Epithelial cell of esophagus (primary cell): ENCODE measurements at regions not wholly inside any gene's neighbourhood (a gene's known extent, or its start where the extent isn't known, plus 50 kb on each side); places are given as distances from the start of the nearest gene placed in this dataset.

Experiments used
- DNase-seq: peaks from one replicate; pipeline ENCODE4 v3.0.0; 2010; ENCODE audit warnings: low read depth
- H3K4me3 ChIP-seq: 2 replicates; pipeline ENCODE4 v1.5.1; 2011; ENCODE audit warnings: mild to moderate bottlenecking, low read length, control low read depth
- CTCF ChIP-seq: IDR thresholded peaks from 2 replicates; pipeline ENCODE4 v1.5.1; 2011; ENCODE audit warnings: low read depth, mild to moderate bottlenecking, low read length, control low read depth, inconsistent platforms; ENCODE audit not compliant: insufficient read depth; ENCODE audit errors: missing control alignments

GRCh38 chr9:115209601-115210306 lies 91.8 kb upstream of the TNC start:
- TF ChIP-seq CTCF, result no peak
- peak; percentile 97 for DNase-seq
- H3K4me3 ChIP-seq, result no peak overlapping the region

- TF ChIP-seq CTCF, result no peak
- no peak overlapping the region for H3K4me3 ChIP-seq
- DNase-seq, result no peak
Measured at GRCh38 chr9:115210699-115211098, 92.7 kb upstream of the TNC start.

- peak; percentile 37 for DNase-seq
- no peak overlapping the region for H3K4me3 ChIP-seq
- TF ChIP-seq CTCF, result no peak
Measured at GRCh38 chr9:115211413-115212124, 93.6 kb upstream of the TNC start.

- no peak for DNase-seq
- TF ChIP-seq CTCF, result no peak
- no peak overlapping the region for H3K4me3 ChIP-seq
Measured at GRCh38 chr9:115212125-115212605, 94.2 kb upstream of the TNC start.

- DNase-seq, result no peak
- TF ChIP-seq CTCF, result no peak
- H3K4me3 ChIP-seq, result no peak overlapping the region
Measured at GRCh38 chr9:115212832-115213231, 94.9 kb upstream of the TNC start.

- H3K4me3 ChIP-seq, result no peak overlapping the region
- TF ChIP-seq CTCF, result no peak
- peak; percentile 99 for DNase-seq
Measured at GRCh38 chr9:115213818-115214334, 95.9 kb upstream of the TNC start.
